ENCODE measurements at regions not wholly inside any gene's neighbourhood (a gene's known extent, or its start where the extent isn't known, plus 50 kb on each side); places are given as distances from the start of the nearest gene placed in this dataset.
"Not testable (repeated sequence)": the region's sequence is repeated elsewhere in the genome, so short reads cannot be mapped to it uniquely, and the experiment has no call there.

- DNase-seq (ENCODE audit: low read depth), result no peak
- no peak for TF ChIP-seq CTCF (IDR thresholded peaks at IDR 0.05; ENCODE audit: insufficient read depth, low read depth, low read length)
- H3K4me3 ChIP-seq (ENCODE audit: low read depth, low read length), result no peak overlapping the region
Observed at GRCh38 chr7:106447318-106447847, 162.6 kb upstream of the NAMPT start.

GRCh38 chr7:106445366-106445765 is 160.6 kb upstream of the NAMPT start:
- DNase-seq (ENCODE audit: low read depth); H3K4me3 ChIP-seq (ENCODE audit: low read depth, low read length): not testable (repeated sequence)

GRCh38 chr7:106444068-106444655 is 159.4 kb upstream of the NAMPT start:
- no peak for TF ChIP-seq CTCF (IDR thresholded peaks at IDR 0.05; ENCODE audit: insufficient read depth, low read depth, low read length)
- H3K4me3 ChIP-seq (ENCODE audit: low read depth, low read length), result no peak overlapping the region
- DNase-seq (ENCODE audit: low read depth), result no peak

GRCh38 chr7:106443156-106443555 is 158.4 kb upstream of the NAMPT start:
- DNase-seq (ENCODE audit: low read depth), result no peak
- TF ChIP-seq CTCF (IDR thresholded peaks at IDR 0.05; ENCODE audit: insufficient read depth, low read depth, low read length), result no peak
- no peak overlapping the region for H3K4me3 ChIP-seq (ENCODE audit: low read depth, low read length)

GRCh38 chr7:106442476-106442875 is 157.7 kb upstream of the NAMPT start:
- DNase-seq (ENCODE audit: low read depth), result no peak
- no peak for TF ChIP-seq CTCF (IDR thresholded peaks at IDR 0.05; ENCODE audit: insufficient read depth, low read depth, low read length)
- H3K4me3 ChIP-seq (ENCODE audit: low read depth, low read length), result no peak overlapping the region

- H3K4me3 ChIP-seq (ENCODE audit: low read depth, low read length); DNase-seq (ENCODE audit: low read depth): not testable (repeated sequence)
Observed at GRCh38 chr7:106441343-106441742, 156.6 kb upstream of the NAMPT start.

GRCh38 chr7:106436933-106437332 is 152.2 kb upstream of the NAMPT start:
- not testable (repeated sequence) for H3K4me3 ChIP-seq (ENCODE audit: low read depth, low read length); DNase-seq (ENCODE audit: low read depth)

GRCh38 chr7:106433377-106433776 is 148.6 kb upstream of the NAMPT start:
- TF ChIP-seq CTCF (IDR thresholded peaks at IDR 0.05; ENCODE audit: insufficient read depth, low read depth, low read length), result no peak
- H3K4me3 ChIP-seq (ENCODE audit: low read depth, low read length), result no peak overlapping the region
- DNase-seq (ENCODE audit: low read depth), result no peak

All from fibroblast of villous mesenchyme (primary cell).